Coronary artery (tissue), 2 donors: ENCODE measurements at regions not wholly inside any gene's neighbourhood (a gene's known extent, or its start where the extent isn't known, plus 50 kb on each side); places are given as distances from the start of the nearest gene placed in this dataset.

Experiments used
- DNase-seq: peaks from one replicate; pipeline ENCODE4 v3.0.0-alpha.2; 2017; ENCODE audit warnings: low spot score
- H3K27ac ChIP-seq, 2 donors: fragments of 200-600 bp; sonication (generic); one replicate each; pipeline ENCODE4 v1.5.1; 2016 to 2019
- H3K4me3 ChIP-seq: fragments of 200-600 bp; sonication (generic); 2 replicates; pipeline ENCODE4 v1.5.1; 2016; ENCODE audit warnings: mild to moderate bottlenecking, moderate library complexity
- TF ChIP-seq, protein P1 (sequence below): fragments of 200-600 bp; sonication (generic); IDR thresholded peaks from one replicate; pipeline ENCODE4 v1.5.1; 2019; ENCODE audit warnings: antibody characterized with exemption

DNA sequence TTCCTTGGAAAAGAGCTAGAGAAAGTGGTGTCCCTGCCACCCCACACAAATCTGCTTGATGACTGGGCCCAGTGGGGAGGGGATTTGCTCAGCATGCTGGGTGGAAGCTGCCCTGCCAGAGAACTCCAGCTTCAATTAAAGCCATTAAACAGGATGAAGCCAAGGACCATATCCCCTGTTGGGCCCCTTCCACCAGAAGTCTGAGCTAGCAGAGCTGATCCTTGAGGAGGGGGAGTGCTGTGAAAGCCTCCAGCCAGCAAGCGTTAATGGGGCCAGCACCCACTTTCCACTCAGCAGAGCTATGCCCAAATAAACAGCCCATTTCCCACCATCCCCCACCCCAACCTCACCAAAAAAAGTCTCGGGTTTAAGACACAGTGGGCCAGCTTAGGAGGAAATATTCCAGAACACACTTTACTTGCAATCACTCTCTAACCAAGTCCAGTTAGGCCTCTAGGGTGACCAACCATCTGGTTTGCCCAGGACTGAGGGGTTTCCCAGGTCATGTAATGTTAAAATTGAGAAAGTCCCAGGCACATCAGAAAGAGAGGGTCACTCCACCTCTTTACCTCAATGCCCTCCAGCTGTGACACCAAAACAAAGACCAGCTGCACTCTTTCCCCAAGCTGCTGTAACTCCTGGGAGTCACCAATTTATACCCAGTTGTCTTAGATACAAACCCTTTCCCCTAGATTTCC, 132.3 kb downstream of the FOXI3 start:
- no peak for DNase-seq
- H3K27ac ChIP-seq: no peak overlapping the region
- TF ChIP-seq, protein P1, sequence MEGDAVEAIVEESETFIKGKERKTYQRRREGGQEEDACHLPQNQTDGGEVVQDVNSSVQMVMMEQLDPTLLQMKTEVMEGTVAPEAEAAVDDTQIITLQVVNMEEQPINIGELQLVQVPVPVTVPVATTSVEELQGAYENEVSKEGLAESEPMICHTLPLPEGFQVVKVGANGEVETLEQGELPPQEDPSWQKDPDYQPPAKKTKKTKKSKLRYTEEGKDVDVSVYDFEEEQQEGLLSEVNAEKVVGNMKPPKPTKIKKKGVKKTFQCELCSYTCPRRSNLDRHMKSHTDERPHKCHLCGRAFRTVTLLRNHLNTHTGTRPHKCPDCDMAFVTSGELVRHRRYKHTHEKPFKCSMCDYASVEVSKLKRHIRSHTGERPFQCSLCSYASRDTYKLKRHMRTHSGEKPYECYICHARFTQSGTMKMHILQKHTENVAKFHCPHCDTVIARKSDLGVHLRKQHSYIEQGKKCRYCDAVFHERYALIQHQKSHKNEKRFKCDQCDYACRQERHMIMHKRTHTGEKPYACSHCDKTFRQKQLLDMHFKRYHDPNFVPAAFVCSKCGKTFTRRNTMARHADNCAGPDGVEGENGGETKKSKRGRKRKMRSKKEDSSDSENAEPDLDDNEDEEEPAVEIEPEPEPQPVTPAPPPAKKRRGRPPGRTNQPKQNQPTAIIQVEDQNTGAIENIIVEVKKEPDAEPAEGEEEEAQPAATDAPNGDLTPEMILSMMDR: no peak
- no peak overlapping the region for H3K4me3 ChIP-seq

DNA sequence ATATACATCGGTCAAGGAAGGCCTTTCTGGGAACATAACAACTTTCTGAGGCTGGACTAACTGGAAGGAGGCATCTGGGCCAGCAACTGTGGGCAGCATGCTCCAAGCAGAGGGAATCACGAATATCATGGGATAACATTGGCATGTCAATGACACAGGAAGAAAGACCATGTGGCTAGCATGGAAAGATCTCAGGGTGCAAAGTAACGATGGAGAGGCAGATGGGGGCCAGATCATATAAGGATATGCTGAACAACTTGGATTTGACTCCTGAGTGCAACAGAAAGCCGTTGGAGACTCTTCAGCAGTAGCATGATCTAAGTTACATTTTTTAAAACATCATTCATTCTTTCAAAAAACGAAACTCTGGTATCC, 133.6 kb downstream of the FOXI3 start:
- no peak overlapping the region for H3K4me3 ChIP-seq
- TF ChIP-seq, protein P1: no peak
- no peak overlapping the region for H3K27ac ChIP-seq
- no peak for DNase-seq

DNA sequence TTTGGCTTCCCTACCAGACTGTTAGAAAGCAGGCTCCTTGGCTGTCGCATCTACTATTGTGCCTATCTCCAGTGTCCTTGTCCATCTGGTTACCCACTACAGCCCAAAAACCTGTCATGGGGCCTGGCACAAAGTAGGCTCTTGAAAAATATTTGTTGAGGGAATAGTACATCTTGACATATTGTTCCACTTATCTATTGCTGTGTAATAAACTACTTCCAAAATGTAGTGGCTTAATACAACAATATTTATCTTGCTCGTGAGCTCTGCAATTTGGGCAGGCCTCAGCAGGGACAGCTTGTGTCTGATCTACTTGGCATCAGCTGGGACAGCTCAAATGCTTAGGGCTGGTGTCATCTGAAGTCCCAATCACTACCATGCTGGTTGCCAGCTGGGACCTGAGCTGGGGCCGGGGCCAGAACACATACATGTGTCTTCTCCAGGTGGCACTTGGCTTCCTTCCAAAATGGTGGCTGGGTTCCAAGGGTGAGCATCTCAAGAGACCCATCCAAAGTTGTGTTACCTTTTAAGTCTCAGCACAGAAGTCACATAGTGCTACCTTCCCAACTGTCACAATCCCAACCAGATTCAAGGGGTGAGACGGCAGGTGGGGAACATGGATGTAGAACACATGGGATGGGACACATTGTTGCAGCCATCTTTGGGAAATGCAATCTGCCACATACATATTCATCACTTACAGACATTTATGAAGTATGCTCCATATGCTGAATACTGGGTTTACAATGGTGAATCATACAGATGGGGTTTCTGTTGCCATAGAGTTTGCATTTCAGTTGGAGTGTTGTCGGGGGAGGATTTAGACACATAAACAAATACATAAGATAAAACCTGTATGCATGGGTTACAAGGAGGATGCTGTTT, 134.2 kb downstream of the FOXI3 start:
- TF ChIP-seq, protein P1: no peak
- DNase-seq: no peak
- Histone ChIP-seq H3K27ac (no peak overlapping the region), H3K4me3 (no peak overlapping the region)

DNA sequence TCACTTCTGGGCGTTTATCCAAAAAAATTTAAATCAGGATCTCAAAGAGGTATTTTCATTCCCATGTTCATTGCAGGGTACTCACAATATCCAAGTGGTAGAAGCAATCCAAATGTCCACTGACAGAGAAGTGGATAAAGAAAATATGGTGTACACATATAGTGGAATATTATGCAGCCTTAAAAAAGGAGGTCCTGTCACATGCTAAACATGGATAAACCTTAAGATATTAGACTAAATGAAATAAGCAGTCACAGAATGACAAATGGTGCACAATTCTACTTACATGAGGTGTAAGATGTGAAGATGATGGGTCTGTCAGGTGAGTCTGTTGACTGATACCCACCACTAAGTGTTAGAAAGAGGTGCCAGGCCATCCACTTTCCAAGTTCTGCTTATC, 140.6 kb downstream of the THNSL2 start:
- H3K4me3 ChIP-seq: no peak overlapping the region
- H3K27ac ChIP-seq: no peak overlapping the region
- no peak for DNase-seq
- TF ChIP-seq, protein P1: no peak

DNA sequence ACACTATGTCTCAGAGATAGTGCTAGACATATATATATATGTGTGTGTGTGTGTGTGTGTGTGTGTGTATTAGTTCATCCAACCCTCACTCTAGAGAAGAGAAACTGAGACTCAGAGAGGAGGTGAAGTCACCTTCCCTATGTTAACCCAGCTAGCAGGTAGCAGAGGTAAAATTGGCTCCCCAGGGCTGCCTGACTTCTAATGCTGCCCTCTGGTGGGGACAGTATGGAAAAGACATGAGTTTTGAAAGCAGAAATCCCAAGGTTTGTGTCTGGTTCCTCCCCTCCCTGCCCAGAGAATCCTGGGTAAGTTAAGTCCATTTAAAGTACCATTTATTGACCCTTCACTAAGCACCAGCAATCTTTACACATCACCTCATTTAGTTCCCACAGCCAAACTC, 137.7 kb downstream of the THNSL2 start:
- TF ChIP-seq, protein P1: no peak
- no peak for DNase-seq
- H3K27ac ChIP-seq: no peak overlapping the region
- no peak overlapping the region for H3K4me3 ChIP-seq

DNA sequence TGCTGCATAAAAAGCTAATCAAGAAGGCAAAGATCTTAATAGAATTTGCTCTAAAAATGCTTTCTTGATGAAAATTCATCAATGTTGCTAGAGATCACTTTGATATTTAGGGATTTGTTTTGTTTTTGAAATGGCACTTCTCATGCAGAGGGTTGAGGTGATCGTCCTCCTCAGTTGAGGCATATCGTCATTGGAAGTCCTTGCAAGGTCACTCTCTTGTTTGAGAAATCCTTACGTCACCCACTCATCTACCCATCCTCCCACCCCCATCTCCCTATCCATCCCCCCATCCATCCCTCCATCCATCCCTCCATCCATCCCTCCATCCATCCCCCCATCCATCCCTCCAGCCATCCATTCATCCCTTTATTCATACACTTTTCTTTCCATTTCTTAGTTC, 133.7 kb downstream of the THNSL2 start:
- DNase-seq: no peak
- TF ChIP-seq, protein P1: no peak
- Histone ChIP-seq H3K27ac (no peak overlapping the region), H3K4me3 (no peak overlapping the region)

DNA sequence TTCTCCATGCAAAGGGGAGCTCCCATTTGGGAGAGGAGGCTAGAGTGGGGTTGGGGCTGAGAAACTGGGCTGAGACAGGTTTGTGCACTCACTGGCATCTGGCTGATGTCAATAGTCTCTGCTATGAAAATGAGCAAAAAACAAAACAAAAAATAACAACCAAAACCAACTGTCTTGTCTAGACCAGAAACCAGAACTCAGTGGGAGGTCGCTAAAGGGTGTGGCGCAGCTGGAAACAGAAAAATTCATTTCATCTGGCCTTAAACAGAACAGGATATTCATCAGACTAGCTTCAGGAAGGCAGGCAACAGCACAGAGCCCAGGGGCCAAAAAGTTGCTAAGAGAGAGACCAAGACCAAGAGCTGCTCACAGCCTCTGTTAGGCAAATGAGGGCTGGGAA, 126.1 kb downstream of the THNSL2 start:
- no peak for DNase-seq
- Histone ChIP-seq H3K4me3 (no peak overlapping the region), H3K27ac (no peak overlapping the region)
- TF ChIP-seq, protein P1: no peak
